Stimulated activated CD4-positive, alpha-beta T cell treated with anti-CD3 and anti-CD28 coated beads, Interleukin-15, amount 100 ng/mL, for 48 hours (primary cell): ENCODE measurements at regions not wholly inside any gene's neighbourhood (a gene's known extent, or its start where the extent isn't known, plus 50 kb on each side); places are given as distances from the start of the nearest gene placed in this dataset.

ENCODE experiments used
- DNase-seq, 2 donors: peaks; one replicate each; pipeline ENCODE4 v3.0.0-alpha.2; 2020; ENCODE audit warnings: low read depth in 2 of 2

GRCh38 chr20:58017231-58017969 lies 211.1 kb downstream of the ANKRD60 start:
- no peak for DNase-seq

DNA sequence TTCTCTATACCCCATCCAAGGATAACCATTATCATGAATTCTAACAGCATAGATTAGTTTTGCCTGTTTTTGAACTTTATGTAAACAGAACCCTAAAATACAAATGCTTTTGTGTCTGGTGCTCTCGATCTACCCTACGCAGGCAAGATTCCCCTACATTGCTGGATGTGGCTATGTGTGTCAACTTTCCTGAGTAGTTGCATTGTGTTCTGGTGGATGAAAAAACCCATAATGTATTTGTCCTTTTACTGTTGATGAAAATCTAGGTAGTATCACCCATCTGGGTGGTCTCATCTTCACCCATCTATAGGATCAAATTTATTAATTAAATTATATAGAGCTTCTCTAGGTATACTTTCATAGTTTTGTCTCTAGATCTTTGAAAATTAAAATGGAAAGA lies 211.7 kb downstream of the ANKRD60 start:
- no peak for DNase-seq

DNA sequence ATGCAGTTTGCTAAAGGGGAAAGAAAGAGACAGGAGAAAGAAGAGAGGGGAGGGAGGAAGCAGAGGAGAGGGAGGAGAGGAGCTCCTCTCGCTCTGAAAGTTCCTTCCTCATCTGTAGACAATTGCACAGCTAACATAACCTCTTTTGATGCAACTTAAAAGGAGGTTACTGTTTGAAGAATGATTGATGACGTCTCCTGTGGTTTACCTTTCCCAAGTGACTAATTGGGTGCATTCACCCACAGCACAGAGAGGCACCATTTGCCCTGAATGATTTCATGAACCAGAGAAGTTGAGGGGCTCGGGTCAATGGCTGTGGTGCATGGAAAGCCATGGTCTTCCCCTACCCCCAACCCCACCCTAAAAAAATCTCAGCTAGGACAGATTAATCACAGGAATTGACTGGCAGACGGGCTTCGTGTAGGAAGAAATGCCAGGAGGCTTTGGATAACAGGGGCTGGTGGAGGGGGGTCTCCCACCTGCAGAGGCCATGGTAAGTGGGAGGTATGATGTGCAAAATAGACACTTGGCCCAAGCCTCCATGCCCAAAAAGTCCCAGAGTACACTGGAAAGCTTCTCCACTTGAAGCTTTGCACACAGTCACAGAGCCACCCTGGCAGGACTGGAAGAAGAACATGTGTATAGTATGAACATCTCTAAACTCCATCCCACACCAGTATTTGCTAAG lies 213.7 kb downstream of the ANKRD60 start:
- DNase-seq = no peak

- DNase-seq = no peak
These were observed 215.5 kb downstream of the ANKRD60 start for GRCh38 chr20:58012731-58013510.

DNA sequence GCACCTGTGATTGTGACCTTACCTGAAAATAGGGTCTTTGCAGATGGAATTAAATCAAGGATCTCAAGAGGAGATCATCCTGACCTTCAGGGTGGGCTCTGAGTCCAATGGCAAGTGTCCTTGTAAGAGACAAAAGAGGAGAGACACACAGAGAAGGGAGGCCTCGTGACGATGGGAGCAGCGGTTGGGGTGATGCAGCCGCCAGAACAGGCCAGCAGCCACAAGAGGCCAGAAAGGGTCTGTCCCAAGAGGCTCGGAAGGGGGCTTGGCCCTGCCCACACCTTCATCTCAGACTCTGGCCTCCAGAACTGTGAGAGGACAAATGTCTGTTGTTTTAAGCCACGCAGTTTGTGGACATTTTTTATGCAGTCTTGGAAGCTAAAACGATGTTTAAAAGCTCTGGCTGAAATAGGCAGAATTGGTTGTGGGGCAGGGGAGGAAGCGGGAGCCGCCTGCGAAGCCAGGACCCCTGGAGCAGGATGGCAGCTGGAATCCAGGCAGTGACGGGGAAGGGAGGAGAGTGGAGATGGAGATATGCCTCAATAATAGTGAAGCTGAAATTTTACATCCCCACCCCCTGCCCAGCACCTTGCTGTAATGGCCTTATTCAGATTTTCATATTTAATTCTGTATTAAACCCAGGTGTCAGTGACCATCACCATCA lies 216.4 kb downstream of the ANKRD60 start:
- DNase-seq = no peak

- DNase-seq = no peak
These were observed 217.1 kb downstream of the ANKRD60 start for GRCh38 chr20:58011106-58011946.

GRCh38 chr20:58010666-58011065 lies 217.8 kb downstream of the ANKRD60 start:
- DNase-seq = no peak

DNA sequence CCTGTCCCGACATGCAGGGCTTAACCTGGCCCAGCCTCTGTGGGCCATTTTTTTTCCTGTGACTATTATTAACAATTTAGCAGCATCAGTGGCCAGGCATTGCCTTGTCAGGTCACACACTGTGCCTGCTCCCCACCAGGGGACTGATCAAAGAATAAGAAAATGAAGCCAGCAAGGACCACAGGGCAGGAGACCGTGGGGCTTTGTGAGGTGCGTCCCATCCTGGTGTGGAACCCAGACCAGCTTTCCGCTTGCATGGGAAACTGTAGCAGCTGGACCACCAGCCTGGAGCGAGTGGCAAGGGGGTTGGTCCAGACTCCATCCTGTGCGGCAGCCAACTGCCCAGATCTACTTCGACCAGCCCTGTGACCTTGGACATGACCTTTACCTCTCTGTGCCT lies 218.3 kb downstream of the ANKRD60 start:
- DNase-seq = no peak

GRCh38 chr20:58008866-58009265 lies 219.6 kb downstream of the ANKRD60 start:
- no peak for DNase-seq

- no peak for DNase-seq
These were observed 220.0 kb downstream of the ANKRD60 start for GRCh38 chr20:58008413-58008812.

DNA sequence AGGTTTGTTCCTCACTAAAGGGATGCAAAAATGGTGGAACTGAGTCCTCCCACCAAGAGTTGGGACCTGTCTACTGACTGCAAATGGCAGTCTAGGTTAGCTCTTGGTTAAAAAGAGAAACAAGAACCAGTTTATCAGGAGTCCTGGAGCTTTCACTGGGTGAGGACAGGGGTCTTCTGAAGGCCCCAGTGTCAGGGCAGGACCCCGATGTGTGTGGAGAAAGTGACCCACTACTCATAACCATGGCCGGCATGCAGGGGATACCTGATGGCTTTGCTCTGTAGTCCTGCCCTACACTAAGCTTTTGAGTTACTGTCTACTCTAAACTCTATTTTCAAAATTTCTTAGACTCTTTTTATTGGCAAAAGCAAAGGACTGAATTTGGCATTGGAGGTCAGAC lies 220.5 kb downstream of the ANKRD60 start:
- DNase-seq = no peak

GRCh38 chr20:58006346-58007316 lies 221.8 kb downstream of the ANKRD60 start:
- no peak for DNase-seq

- no peak for DNase-seq
These were observed 222.7 kb downstream of the ANKRD60 start for GRCh38 chr20:58005581-58006345.

GRCh38 chr20:58004900-58005299 lies 223.6 kb downstream of the ANKRD60 start:
- DNase-seq = no peak

DNA sequence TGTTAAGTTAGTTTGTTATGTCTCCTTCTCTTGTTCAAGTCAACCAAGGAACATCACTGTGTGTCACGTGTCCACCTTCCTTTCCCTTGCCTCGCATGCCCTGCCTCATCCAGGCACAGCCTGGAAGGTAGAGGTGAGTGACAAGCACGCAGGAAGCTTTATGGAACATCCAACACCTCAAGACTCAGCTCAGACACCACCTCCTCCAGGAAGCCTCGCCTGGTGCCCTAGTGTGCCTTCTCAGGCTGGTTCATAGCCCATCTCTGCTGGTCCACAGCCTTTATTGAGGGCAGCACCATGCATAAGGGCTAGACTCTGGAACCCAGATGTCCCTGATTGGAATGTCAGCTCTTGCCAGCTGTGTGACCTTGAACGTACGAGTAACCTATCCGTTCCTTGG lies 224.3 kb downstream of the ANKRD60 start:
- DNase-seq = no peak

GRCh38 chr20:58003525-58003924 lies 224.9 kb downstream of the ANKRD60 start:
- DNase-seq = no peak

DNA sequence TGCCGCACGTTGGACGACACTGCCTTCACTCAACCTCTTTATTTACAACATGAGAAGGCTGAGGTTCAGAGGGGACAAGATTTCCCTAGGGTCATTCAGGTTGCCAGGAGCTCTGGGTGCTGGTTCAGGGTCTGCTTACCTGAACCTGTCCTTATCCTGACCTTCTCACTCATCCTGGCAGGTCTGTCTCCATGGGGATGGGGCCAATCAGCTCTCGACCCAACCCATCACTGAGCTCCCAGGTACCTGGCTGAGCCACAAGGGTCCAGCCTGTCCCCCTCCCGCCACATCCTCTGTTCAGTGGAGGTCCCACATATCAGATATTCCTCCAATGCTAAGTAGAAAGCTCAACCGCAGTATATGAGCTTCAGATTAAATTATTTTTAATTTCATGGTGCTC lies 225.6 kb downstream of the ANKRD60 start:
- DNase-seq = no peak

DNA sequence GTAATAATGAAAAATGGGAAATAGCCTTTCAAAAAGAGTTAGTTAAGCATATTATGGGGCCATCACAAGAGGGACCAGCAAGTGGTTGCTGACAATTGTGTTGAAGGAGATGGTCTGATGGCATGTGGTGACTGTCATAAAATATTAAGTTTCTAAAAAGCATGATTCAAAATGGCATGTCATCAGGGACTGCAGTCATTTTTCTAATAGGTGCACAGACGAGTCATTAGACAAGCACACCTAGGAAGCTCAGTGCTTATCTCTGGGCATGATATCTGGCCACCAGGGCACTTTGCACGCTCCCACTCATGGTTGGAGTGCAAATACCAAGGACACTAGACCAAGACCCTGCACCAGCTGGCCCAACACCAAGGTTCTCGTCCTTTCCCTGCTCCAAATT lies 226.5 kb downstream of the ANKRD60 start:
- no peak for DNase-seq

GRCh38 chr20:58001381-58001780 lies 227.1 kb downstream of the ANKRD60 start:
- no peak for DNase-seq
